SH-SY5Y (cell line): ENCODE measurements at regions not wholly inside any gene's neighbourhood (a gene's known extent, or its start where the extent isn't known, plus 50 kb on each side); places are given as distances from the start of the nearest gene placed in this dataset.

ENCODE experiments used
- GATA2 ChIP-seq: IDR thresholded peaks from 2 replicates; pipeline ENCODE4 v1.6.1; 2011; ENCODE audit warnings: mild to moderate bottlenecking, low read depth, low read length
- GATA3 ChIP-seq: IDR thresholded peaks from 2 replicates; pipeline ENCODE4 v1.6.1; 2011; ENCODE audit warnings: low read depth, mild to moderate bottlenecking, low read length, moderate library complexity

DNA sequence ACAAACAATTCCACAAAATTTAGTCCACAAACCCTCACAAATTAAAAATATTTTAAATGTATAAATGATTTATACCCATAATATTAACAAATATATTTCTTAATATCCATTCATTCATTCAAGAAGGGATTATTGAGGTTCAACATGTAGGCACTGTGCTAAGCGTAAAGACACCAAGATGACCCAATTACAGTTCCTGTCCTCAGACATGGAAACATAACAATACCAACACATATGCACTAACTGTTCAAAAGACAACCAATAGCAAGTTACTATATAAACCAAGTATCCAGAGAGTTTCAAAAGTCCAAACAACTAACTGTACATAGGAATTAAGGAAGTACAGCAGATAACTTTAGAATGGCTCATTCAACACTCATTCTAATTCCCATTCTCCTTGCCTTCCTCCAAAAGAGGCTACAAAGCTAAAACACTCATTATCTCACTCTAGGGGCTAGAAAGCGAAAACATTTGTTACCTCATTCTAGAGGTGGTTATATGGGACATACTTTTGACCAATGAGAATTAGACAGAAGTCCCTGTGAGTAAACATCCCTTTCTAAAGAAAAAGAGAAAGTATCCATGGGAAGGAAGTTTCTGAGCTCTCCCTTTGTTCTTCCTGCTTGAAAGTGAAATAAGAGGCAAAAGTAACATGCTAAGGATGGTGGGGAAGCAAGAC, 292.4 kb downstream of the ZEB2 start:
- TF ChIP-seq GATA2: no peak
- TF ChIP-seq GATA3: no peak
